OCI-LY1 (cell line): ENCODE measurements at regions not wholly inside any gene's neighbourhood (a gene's known extent, or its start where the extent isn't known, plus 50 kb on each side); places are given as distances from the start of the nearest gene placed in this dataset.

Experiments used
- H2AFZ ChIP-seq: fragments of 200-600 bp; sonication (generic), shearing (Covaris generic); 2 replicates; pipeline ENCODE4 v1.6.0; 2014; ENCODE audit warnings: antibody characterized with exemption, mild to moderate bottlenecking, low read length
- H3F3A ChIP-seq: fragments of 200-600 bp; sonication (generic), shearing (Covaris generic); 2 replicates; pipeline ENCODE4 v1.6.0; 2014; ENCODE audit warnings: mild to moderate bottlenecking, antibody characterized with exemption, low read length, moderate library complexity; ENCODE audit not compliant: insufficient read depth
- H3K27ac ChIP-seq: fragments of 200-600 bp; sonication (generic); 2 replicates; pipeline ENCODE4 v1.5.1; 2014; ENCODE audit warnings: low read length, mixed run types, mild to moderate bottlenecking, low read depth; ENCODE audit not compliant: poor library complexity, severe bottlenecking
- H3K27me3 ChIP-seq: fragments of 200-600 bp; sonication (generic); 2 replicates; pipeline ENCODE4 v1.6.0; 2014; ENCODE audit warnings: antibody characterized with exemption, mild to moderate bottlenecking, low read length, moderate library complexity; ENCODE audit not compliant: insufficient read depth
- H3K36me3 ChIP-seq: fragments of 200-600 bp; sonication (generic); 2 replicates; pipeline ENCODE4 v1.6.1; 2014; ENCODE audit warnings: mild to moderate bottlenecking, antibody characterized with exemption, low read length, moderate library complexity, mixed read lengths; ENCODE audit not compliant: insufficient read depth
- H3K4me1 ChIP-seq: fragments of 200-600 bp; sonication (generic); 2 replicates; pipeline ENCODE4 v1.5.1; 2014; ENCODE audit warnings: mild to moderate bottlenecking, low read length, moderate library complexity; ENCODE audit not compliant: insufficient read depth, severe bottlenecking
- H3K4me2 ChIP-seq: fragments of 200-600 bp; sonication (generic), shearing (Covaris generic); 2 replicates; pipeline ENCODE4 v1.6.1; 2014; ENCODE audit warnings: low read length
- H3K4me3 ChIP-seq: fragments of 200-600 bp; sonication (generic); 2 replicates; pipeline ENCODE4 v1.5.1; 2014; ENCODE audit warnings: low read length, low read depth, mild to moderate bottlenecking, mixed read lengths; ENCODE audit not compliant: poor library complexity, severe bottlenecking
- H3K79me2 ChIP-seq: fragments of 200-600 bp; shearing (Covaris generic); 2 replicates; pipeline ENCODE4 v1.6.1; 2016; ENCODE audit warnings: mixed run types, low read length, mixed read lengths; ENCODE audit not compliant: insufficient read depth
- H3K9ac ChIP-seq: fragments of 200-600 bp; sonication (generic), shearing (Covaris generic); 2 replicates; pipeline ENCODE4 v1.6.1; 2014; ENCODE audit warnings: mild to moderate bottlenecking, low read length, mixed read lengths
- H3K9me2 ChIP-seq: fragments of 200-600 bp; sonication (generic), shearing (Covaris generic); 2 replicates; pipeline ENCODE4 v1.6.1; 2014; ENCODE audit warnings: low read depth, mild to moderate bottlenecking, low read length, mixed read lengths
- H3K9me3 ChIP-seq: fragments of 200-600 bp; shearing (Covaris generic); 2 replicates; pipeline ENCODE4 v1.6.1; 2014; ENCODE audit warnings: low read length, mixed read lengths
- H4K20me1 ChIP-seq: fragments of 200-600 bp; sonication (generic), shearing (Covaris generic); 2 replicates; pipeline ENCODE4 v1.6.0; 2016; ENCODE audit warnings: mild to moderate bottlenecking, low read length; ENCODE audit not compliant: insufficient read depth
- CTCF ChIP-seq: fragments of 200-600 bp; sonication (generic), shearing (Covaris generic); IDR thresholded peaks from 2 replicates; pipeline ENCODE4 v1.5.1; 2017; ENCODE audit warnings: mild to moderate bottlenecking, antibody characterized with exemption, low read length, moderate library complexity, mixed read lengths
- EZH2 ChIP-seq: fragments of 200-600 bp; sonication (generic), shearing (Covaris generic); IDR thresholded peaks from 2 replicates; pipeline ENCODE4 v1.8.0; 2017; ENCODE audit warnings: borderline replicate concordance, mixed run types, mild to moderate bottlenecking, antibody characterized with exemption, low read length, moderate library complexity, mixed read lengths

- no peaks in the 10 kb centered on the region for H3K36me3 ChIP-seq
- no peak overlapping the region for H3K27ac ChIP-seq
- no peak overlapping the region; the same call in 1 of the 2 replicates for H2AFZ ChIP-seq
- H3K4me3 ChIP-seq = no peak overlapping the region
- H3K4me2 ChIP-seq = no peak overlapping the region
- H3K9me2 ChIP-seq = no peaks in the 10 kb centered on the region
- no peaks in the 10 kb centered on the region for H3K27me3 ChIP-seq
- H3K9me3 ChIP-seq = no peaks in the 10 kb centered on the region
- no peak overlapping the region for H3K9ac ChIP-seq
- H3K4me1 ChIP-seq = peaks cover 8% of the 10 kb centered on the region
- H4K20me1 ChIP-seq = no peaks in the 10 kb centered on the region
- H3F3A ChIP-seq = no peaks in the 10 kb centered on the region
- H3K79me2 ChIP-seq = no peaks in the 10 kb centered on the region
- no peak for TF ChIP-seq CTCF
- TF ChIP-seq EZH2 = no peak
Observed at GRCh38 chr13:62697701-62698100, 1282.1 kb upstream of the PCDH20 start.

DNA sequence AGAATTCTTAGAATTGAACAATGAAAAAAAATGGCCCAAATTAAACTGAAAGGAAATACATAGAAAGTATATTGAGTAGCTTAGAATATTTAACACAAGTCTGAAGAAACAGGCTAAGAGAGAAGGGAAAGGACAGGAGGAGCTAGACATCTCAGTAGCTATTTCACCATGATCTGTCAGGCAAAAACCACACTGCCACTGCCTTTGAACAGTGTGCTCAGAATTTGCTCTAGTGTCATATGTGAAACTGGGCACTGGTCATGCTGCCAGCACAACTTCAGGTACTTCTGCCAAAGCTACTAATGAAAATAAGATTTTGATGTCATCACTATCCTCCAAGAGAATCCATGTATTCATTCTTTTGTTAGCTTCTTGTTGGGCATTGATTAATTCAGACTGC, 1280.8 kb upstream of the PCDH20 start:
- H3K9me2 ChIP-seq = no peaks in the 10 kb centered on the region
- peak overlapping the region; percentile 95 for H2AFZ ChIP-seq
- TF ChIP-seq CTCF (no peak), EZH2 (no peak)

DNA sequence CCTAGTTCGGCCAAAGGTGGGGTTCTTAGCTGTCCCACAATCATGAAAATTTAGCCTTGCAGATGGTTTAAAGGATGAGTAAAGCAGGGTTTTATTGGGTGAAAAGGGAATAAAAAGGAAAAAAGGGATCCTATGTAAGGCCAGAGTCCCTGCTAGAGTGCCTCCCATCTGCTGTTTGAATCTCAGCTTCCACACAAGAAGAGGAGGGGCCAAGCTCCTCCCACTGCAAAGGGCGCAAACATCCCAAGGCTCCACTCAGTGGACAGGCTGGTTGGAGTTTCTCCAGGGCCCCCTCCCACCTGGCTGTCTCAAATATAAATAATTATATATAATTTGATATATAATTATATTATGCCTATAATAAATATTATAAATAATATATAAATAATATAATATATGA, 1272.1 kb upstream of the PCDH20 start:
- H3K9ac ChIP-seq = no peak overlapping the region
- no peak overlapping the region for H3K4me2 ChIP-seq
- H3K9me3 ChIP-seq = no peaks in the 10 kb centered on the region
- H3K27me3 ChIP-seq = no peaks in the 10 kb centered on the region
- no peaks in the 10 kb centered on the region for H3K36me3 ChIP-seq
- TF ChIP-seq CTCF (no peak), EZH2 (no peak)
- no peak overlapping the region for H2AFZ ChIP-seq
- no peak overlapping the region for H3K27ac ChIP-seq
- no peaks in the 10 kb centered on the region for H4K20me1 ChIP-seq
- no peaks in the 10 kb centered on the region for H3F3A ChIP-seq
- no peaks in the 10 kb centered on the region for H3K9me2 ChIP-seq
- no peaks in the 10 kb centered on the region for H3K4me1 ChIP-seq
- H3K4me3 ChIP-seq = no peak overlapping the region
- no peaks in the 10 kb centered on the region for H3K79me2 ChIP-seq

More for the DNA sequence above, 1280.8 kb upstream of the PCDH20 start:
- no peak overlapping the region for H3K4me3 ChIP-seq
- H3K27me3 ChIP-seq = no peaks in the 10 kb centered on the region
- H3K9ac ChIP-seq = no peak overlapping the region
- no peaks in the 10 kb centered on the region for H3K79me2 ChIP-seq
- H3K27ac ChIP-seq = no peak overlapping the region
- H3K36me3 ChIP-seq = no peaks in the 10 kb centered on the region
- no peaks in the 10 kb centered on the region for H3F3A ChIP-seq
- H3K4me1 ChIP-seq = peaks cover 8% of the 10 kb centered on the region
- H3K4me2 ChIP-seq = peak overlapping the region; percentile 55
- H4K20me1 ChIP-seq = no peaks in the 10 kb centered on the region
- no peaks in the 10 kb centered on the region for H3K9me3 ChIP-seq
